ENCODE measurements at regions not wholly inside any gene's neighbourhood (a gene's known extent, or its start where the extent isn't known, plus 50 kb on each side); places are given as distances from the start of the nearest gene placed in this dataset.
"Not testable (repeated sequence)": the region's sequence is repeated elsewhere in the genome, so short reads cannot be mapped to it uniquely, and the experiment has no call there.

DNA sequence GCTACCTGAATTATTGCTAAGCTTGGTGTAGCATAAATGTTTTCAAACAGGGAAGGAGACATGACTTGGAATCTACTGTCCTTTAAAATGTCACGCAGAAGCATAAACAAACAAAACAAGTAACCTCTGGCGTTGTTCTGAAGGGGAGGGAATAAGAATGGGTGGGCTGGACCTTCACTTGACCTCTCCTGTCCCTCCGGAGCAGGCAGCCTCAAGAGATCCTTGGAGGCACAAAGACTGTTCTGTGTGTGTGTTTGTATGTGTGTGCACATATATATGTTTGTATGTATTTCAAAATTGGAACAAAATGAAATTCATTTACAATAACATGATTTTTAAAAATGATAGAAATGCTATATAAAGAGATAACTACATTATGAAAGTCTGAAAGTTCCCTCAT is 91.3 kb upstream of the DCLK2 start:
- no peak for DNase-seq (ENCODE audit: low read depth in 2 of 2)

DNA sequence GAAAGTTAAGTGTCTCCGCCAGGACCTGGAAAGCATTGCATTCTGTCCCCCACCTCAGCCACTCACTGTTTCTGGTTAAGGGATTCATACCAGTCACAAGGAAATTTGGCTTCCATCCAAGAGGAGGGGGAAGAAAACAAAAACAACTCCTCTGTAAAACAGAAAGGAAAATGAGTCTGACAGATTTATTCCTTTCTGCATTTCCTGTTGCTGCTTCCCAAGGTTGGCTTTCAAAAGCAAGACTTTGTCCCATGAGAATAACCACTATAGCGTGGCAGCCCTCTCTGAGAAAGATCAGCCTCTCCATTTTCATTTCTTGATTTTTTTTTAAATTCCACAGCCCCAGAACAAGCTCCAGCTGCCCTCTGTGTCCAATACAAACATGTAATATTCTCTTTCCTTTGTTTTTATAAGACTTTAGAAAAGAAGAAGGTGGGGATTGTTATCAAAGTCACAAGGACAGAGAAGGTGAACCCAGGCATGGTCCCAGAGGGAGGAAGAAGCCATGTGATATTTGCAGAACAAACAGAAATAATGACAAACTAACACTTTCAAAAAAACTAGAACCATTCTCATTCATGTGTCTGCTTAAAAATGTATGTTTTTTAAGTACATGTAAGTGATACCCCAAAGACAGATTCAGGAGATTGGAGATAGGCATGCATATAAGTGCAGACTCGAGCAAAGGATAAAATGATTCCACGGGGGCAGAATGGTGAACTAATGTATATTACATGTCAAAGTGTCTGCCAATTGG is 90.7 kb upstream of the DCLK2 start:
- DNase-seq (ENCODE audit: low read depth in 2 of 2): no peak

DNA sequence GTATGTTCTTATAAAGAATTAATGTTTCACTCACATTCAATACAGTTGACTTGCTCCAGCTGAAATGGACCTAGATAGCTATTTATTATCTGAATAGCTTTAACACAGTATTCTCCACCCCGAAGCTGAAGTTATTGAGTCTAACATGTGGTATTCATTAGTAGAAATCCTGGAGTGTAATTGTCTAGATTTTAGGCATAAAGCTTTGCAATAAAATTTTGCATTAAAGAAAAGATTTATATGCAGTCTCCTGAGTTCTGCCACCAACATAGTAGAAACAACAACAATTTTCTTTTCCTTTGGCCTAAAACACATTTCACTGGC is 90.2 kb upstream of the DCLK2 start:
- DNase-seq (ENCODE audit: low read depth in 2 of 2): no peak

DNA sequence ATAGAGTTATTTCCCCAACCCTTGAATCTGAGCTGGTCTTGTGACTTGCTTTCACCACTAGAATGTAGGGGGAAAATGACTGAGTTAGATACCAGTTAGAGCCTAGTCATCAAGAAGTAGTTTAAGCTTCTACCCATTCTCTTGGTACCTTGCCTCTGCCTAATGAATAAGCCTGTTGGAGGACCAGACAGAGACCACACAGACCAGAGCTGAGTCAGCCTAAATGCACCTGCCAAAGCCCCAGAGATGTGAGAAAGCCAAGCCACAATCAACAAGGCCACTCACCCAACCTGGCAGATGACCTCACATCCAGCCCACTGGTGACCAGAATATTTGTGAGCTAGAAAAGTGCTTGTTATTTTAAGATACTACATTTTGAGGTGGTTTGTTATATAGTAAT is 85.2 kb upstream of the DCLK2 start:
- DNase-seq (ENCODE audit: low read depth in 2 of 2): no peak

DNA sequence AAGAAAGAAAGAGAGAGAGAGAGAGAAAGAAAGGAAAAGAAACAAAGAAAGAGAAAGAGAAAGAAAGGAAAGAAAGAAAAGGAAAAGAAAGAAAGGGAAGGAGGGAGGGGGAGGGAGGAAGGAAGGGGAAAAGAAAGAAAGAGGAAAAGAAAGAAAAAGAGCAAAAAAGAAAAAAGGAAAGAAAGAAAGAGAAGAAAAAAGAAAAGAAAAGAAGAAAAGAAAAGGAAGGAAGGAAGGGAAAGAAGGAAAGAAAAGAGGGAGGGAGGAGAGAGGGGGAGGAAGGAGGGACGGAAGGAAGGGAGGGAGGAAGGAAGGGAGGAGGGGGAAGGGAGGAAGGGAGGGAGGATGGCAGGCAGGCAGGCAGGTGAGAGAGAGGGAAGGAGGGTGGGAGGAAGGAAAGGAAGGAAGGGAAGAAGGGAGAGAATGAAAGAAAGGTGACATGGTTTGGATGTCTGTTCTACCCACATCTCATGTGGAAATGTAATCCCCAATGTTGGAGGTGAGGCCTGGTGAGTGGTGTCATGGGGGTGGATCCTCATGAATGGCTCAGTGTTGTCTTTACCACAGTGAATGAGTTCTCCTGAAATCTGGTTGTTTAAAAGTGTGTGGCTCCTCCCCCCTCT is 83.0 kb upstream of the DCLK2 start:
- DNase-seq (ENCODE audit: low read depth in 2 of 2): no peak

DNA sequence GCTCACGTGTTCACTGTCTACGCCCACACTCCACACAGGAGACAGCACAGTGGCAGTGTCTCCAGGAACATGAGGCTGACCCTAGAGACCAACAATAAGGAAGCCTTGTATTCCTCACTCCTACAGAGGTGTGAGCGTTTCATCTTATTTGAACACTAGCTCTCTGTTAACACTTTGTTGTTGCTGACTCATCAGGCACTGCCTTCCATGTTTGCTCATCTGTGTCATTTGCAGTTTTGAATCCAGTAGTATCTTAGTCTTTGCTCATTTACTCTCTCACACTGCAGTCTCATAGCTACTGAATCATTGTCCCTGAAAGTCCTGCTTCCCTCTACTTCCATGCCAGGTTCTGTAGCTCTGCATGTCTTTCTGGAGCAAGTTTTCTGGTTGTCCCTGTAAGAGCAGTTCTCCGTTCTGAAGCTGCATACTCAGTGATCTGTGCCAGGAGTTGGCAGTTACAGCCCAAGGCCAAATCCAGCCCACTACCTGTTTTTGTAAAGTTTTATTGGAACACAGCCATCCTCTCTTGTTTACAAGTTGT is 80.3 kb upstream of the DCLK2 start:
- no peak for DNase-seq (ENCODE audit: low read depth in 2 of 2)

DNA sequence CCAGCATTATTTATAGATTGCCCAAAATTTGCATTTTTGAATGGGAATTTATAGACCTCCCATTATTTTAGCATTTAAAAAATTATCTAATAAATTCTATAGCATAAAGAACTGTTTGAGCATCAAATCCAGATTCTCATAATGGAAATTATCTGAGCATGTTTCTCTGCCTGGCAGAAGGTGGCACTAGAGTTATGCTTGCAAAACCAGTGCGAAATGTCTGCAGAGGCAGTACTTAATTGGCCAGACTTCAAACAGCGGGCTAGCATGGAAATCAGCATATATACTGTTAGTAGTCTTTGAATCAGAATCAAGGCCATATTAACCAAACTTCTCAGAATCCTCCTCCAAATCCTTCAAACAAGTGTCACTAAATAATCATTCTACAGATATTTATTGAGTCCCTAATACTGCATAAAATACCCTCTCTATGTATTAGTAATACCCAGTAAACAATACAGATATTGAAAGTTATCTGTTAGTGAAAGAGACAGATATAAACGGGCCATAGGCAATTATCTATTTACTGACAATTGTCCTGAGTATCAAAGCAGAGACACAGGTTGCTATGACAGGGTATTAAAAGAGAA is 78.7 kb upstream of the DCLK2 start:
- DNase-seq (ENCODE audit: low read depth in 2 of 2): peak in 1 of 2 experiments; percentile 57

DNA sequence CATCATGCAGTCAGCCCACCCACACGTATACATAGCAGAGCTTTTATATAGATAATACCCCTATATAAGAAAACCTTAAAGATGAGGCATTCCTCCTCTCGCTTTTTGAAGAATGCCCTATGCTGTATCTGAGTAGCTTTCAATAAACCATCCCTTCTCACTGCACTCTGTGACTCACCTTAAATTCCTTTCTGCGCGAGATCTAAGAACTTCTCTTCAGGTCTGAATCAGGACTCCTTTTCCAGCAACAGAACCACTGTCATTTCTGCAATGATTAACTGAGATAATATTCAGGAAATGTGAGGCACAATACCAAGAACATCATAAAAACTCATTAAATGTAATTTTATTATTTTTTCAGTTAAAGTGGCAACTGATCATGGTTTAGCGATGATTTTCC is 76.4 kb upstream of the DCLK2 start:
- DNase-seq (ENCODE audit: low read depth in 2 of 2): no peak

DNA sequence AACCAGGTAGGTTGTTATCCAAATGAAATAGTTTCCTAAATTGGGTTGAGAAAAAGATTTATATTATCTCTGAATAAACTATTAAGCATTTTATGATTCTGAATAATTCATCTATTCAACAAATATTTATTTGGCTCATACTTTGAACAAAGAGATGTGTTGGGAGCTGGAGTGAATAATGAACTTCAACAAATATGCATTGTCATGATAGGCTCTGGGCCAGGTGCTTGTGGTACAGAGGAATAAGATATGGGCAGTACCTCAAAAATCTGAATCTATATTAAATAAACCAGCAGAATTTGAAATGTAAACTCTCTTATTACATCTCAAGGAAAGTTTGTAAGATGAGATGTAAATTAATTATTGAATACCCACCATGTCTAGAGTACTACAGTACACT is 75.7 kb upstream of the DCLK2 start:
- no peak for DNase-seq (ENCODE audit: low read depth in 2 of 2)

DNA sequence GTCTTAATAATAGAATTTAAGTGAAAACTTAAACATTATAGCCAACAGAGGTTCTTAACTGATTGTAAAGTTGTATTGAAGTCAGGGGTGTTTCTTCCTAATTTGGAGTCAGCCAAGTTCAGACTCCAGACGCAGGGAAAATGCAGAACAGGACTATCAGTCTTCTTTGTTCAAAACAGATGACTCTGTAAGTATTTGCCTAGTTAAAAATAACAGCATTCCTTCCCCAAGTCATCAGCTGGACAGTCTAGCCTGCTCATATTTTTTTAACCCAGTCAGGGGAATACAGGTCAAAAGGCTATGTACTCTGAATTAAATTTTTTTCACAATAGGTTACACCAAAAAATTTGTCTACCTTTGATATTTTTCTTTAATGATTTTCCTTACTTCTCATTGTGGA is 73.8 kb upstream of the DCLK2 start:
- DNase-seq (ENCODE audit: low read depth in 2 of 2): no peak

DNA sequence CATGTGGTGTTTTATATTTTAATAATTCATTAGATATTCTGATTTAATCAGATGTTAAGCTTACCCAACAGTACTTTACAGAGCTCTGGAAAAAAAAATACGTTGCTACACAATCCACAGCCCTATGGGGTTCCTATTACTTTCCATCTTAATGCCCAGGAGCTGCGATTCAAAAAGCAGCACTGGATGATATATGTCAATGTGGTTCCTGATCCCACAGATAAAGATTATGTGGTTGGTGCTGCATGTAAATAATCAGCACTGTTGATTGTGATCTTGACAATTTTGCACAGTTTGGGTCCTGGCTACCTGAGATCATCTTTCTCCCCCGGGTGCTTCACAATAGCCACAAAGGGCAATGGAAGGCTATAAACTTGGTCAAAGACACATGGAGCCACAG is 72.7 kb upstream of the DCLK2 start:
- no peak for DNase-seq (ENCODE audit: low read depth in 2 of 2)

DNA sequence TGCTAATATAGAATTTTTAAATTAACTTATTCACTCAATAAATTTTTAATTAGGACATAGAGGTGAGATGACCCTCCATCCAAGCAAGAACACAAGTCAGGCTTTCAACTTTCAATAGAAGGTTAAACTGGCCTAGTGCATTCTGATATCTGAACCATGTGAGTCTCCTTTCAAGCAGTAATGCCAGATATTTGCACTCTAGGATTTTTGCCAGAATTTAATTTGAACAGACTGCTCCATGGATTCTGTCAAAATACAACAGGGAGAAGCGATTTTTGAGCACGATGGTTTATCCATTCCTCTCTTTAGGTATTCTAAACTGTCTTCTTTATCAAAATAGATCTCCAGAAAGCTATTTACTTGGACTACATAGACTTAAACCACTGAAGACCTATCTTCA is 72.0 kb upstream of the DCLK2 start:
- DNase-seq (ENCODE audit: low read depth in 2 of 2): peak in 1 of 2 experiments; percentile 53

DNA sequence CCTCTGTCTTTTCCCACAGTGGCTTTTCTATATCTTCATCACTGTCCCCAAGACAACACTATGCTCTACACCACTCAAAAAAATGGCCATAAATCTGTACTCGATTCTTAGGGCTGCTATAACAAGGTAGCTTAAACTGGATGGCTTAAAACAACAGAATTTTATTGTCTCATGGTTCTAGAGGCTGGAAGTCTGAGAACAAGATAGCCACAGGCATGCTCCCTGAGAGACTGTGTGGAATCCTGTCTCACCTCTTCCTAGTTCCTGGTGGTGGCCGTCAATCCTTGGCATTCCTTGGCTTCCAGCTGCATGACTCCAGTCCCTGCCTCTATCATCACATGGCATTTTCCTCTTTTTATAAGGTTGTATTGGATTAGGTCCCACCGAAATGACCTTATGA is 70.7 kb upstream of the DCLK2 start:
- DNase-seq (ENCODE audit: low read depth in 2 of 2): peak in 1 of 2 experiments; percentile 42

DNA sequence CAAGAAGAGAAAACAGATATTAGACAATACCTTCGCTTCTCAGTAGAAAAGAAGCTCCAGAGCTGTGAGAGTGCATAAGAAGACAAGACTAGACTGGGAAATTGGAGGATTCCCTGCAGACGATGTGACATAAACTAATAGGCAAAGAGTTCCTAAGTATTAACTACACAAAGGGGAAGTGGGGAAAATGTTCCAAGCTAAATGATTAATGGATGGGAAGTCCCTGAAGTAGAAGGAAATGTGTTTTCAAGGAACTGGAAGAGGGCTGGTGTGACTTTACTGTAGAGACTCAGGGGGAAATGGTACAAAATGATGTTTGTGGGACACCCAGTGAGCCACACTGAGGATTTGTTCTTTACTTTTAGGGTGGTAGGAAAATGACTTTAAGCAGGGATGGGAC is 69.7 kb upstream of the DCLK2 start:
- DNase-seq (ENCODE audit: low read depth in 2 of 2): no peak

DNA sequence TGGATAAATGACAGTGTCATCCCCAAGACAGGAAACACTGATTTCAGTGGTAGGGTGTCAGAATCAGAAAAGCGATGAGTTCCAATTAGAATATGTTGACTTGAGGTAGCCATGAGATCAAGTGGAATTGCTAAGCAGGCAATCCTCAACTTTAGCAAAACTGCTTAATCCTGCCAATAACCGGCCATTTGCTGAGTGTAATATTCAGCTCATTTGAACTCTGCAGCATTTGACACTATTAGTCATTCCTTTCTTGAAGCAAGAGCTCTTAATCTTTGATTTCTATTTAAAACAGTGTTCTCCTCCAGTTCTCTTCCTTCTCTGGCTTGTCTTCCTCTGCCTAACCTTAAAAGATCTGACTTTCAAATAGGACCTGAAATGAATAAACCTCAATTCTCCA is 68.7 kb upstream of the DCLK2 start:
- no peak for DNase-seq (ENCODE audit: low read depth in 2 of 2)

DNA sequence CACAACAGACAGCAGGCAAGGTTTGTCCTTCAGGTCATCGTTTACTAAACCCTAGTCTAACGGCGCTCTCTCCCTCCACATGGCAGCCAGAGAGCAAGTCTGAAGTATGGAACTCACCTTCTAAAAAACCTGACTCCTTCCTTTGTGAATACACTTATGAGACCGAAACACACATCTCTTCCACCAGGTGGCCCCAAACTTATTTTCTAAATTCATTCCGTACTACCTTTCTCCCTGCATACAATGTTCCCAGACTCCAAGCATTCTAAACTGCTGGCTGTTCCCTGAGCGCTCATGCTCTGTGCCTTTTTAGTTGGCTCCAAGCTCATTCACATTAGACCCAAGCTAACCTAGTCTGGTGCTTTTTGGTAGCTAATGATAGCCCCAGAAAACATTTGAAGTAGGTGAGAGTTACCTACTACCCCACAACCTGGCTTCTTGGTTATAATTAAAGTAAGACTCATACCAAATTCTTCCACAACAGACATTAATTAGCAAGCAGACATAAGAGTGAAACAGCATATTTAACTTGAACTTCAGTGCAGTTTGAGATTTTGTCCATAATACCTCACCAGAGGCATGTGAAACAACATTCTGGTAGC is 67.6 kb upstream of the DCLK2 start:
- peak in 1 of 2 experiments; percentile 29 for DNase-seq (ENCODE audit: low read depth in 2 of 2)

DNA sequence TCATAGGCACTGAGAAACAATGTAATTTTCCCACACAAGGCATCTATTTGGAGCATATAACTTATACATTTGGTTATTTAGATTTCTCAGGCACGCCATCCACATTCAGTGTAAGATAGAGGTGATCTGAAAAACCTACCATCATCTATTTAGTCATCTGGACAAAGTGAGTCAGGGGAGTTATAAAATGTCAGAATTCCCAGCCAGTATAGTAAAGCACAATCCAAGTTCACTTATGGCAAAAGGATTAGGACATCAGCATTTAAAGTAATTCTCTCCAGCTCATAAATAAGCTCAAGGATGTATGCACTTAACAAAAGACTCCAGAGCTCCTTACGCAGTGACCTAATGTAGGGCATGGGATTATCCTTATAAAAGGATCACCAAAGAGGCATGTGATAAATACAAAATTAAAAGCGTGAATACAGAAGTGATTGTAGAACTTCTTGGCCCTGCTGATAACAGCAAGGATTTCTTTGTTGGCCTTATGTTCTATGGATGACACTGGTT is 65.3 kb upstream of the DCLK2 start:
- DNase-seq (ENCODE audit: low read depth in 2 of 2): no peak

DNA sequence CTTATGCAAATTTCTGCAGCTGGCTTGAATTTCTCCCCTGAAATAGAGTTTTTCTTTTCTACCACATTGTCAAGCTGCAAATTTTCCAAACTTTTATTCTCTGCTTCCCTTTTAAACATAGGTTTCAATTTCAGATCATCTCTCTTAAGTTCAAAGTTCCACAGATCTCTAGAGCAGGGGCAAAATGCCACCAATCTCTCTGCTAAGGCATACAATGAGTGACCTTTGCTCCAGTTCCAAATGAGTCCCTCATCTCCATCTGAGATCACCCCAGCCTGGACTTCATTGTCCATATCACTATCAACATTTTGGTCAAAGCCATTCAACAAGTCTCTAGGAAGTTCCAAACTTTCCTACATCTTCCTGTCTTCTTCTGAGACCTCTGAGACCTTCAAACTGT is 62.3 kb upstream of the DCLK2 start:
- not testable (repeated sequence) for DNase-seq (ENCODE audit: low read depth in 2 of 2)

DNA sequence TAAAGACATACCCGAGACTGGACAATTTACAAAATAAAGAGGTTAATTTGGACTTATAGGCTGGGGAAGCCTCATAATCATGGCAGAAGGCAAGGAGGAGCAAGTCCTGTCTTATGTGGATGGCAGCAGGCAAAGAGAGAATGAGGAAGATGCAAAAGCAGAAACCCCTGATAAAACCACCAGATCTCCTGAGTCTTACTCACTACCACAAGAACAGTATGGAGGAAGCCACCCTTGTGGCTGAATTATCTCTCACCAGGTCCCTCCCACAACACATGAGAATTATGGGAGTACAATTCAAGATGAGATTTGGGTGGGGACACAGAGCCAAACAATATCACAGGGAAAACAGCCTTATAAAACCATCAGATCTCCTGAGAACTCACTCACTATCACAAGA is 61.6 kb upstream of the DCLK2 start:
- not testable (repeated sequence) for DNase-seq (ENCODE audit: low read depth in 2 of 2)

DNA sequence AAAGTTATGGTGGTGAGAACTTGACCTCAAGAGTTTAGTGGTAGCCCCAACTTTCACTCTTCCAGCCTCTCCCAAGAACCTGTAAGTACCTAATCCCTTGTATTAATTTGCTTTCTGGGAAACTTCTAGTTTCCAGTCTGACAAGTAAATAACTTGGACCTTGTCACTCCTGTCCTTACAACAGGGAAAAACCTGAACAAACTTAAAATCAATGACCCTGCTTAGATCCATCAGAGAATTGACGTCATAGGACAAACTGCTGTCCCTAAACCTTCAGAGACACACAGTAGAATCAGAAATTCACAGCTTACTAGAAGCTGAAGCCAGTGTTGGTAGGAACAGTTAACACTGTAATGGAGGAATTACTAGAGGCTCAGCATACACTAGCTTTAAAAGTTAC is 60.0 kb upstream of the DCLK2 start:
- no peak for DNase-seq (ENCODE audit: low read depth in 2 of 2)

DNA sequence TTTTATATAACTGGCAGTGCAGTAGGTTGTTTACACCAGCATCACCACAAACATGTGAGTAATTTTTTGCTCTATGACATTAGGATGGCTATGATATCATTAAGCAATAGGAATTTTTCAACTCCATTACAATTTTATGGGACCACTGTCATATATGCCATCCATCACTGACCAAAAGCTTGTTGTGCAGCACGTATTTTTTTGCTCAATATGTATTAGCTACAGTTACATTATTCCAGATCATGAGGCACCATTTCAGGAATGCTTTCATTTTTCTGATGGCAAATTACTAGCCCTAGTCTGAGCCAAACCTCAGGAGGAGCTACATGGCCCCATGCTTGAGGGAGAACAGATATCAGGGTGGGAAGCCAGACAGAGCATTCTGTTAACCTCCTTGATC is 56.8 kb upstream of the DCLK2 start:
- no peak for DNase-seq (ENCODE audit: low read depth in 2 of 2)

DNA sequence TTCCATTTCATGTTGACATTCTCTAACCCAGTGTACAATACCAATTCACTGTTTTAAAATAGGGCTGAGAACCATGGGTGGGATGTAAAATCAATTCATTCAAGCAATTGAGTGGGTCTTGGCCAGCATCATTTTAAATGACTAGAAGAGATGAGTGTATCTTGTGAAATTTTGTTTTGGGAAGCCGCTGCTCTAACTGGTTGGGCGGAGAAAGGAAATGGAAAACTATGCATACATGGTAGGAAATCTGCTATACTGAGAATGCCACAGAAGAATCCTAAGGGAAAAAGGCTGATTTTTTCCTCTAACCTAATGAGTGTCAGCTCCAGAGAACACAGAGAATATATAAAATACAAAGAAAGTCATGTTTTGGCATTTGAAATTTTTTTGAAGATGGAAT is 54.8 kb upstream of the DCLK2 start:
- DNase-seq (ENCODE audit: low read depth in 2 of 2): no peak

DNA sequence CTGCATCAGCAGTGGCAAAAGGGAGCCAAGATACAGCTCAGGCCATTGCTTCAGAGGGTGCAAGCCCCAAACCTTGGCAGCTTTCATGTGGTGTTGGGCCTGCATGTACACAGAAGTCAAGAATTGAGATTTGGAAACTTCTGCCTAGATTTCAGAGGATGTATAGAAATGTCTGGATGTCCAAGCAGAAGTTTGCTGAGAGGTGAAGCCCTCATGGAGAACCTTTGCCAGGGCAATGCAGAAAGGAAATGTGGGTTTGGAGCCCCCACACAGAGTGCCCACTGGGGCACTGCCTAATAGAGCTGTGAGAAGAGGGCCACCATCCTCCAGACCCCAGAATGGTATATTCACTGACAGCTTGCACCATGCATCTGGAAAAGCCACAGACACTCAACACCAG is 51.3 kb upstream of the DCLK2 start:
- not testable (repeated sequence) for DNase-seq (ENCODE audit: low read depth in 2 of 2)

Data from fibroblast of skin of left biceps (primary cell).